ENCODE measurements at regions not wholly inside any gene's neighbourhood (a gene's known extent, or its start where the extent isn't known, plus 50 kb on each side); places are given as distances from the start of the nearest gene placed in this dataset.

GRCh38 chr5:175388531-175388930, 55.5 kb downstream of the DRD1 start:
- intact Hi-C loops (cut with DNase I) = no loop called here
- DNase-seq (ENCODE audit: missing footprints) (no peak), ATAC-seq (no peak)

DNA sequence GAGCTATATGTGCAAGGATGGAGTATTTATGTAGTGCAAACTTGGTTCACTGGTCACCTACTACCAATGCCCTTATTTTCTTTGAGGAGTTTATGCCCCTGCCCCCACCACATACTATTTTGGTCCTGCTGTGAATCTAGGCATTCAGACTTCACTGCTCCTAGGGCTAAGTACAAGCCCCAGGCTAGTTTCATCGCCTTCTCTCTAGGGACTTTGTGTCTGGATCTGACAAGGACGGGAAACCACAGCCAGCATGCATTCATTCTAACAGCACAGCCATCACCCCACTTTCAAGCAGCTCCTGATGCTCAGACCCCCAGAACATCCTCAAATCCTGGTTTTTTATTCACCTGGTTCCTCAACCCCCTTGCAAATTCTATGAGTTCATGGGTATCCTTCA, 56.8 kb downstream of the DRD1 start:
- intact Hi-C loops (cut with DNase I) = no loop called here
- no peak for DNase-seq (ENCODE audit: missing footprints)
- ATAC-seq = no peak

DNA sequence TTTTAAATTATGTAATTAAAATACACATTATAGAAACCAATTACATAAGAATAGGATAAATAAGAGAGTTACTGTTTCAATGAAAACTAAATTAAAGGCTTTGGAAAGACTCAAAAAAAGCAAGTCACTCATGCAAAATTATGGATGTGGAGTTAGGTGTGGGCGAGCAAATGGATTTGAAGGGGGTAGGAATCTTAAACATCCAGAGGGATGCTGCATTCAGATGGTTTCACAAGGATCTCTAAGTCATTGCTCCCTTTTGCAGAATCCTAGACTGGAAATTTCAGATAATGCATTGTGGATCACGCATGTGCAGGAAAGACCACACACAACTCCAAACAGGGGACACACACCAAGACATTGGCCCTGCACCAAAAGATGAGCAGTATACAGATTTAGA, 57.5 kb downstream of the DRD1 start:
- no peak for DNase-seq (ENCODE audit: missing footprints)
- intact Hi-C loops (cut with DNase I) = no loop called here
- ATAC-seq = no peak

DNA sequence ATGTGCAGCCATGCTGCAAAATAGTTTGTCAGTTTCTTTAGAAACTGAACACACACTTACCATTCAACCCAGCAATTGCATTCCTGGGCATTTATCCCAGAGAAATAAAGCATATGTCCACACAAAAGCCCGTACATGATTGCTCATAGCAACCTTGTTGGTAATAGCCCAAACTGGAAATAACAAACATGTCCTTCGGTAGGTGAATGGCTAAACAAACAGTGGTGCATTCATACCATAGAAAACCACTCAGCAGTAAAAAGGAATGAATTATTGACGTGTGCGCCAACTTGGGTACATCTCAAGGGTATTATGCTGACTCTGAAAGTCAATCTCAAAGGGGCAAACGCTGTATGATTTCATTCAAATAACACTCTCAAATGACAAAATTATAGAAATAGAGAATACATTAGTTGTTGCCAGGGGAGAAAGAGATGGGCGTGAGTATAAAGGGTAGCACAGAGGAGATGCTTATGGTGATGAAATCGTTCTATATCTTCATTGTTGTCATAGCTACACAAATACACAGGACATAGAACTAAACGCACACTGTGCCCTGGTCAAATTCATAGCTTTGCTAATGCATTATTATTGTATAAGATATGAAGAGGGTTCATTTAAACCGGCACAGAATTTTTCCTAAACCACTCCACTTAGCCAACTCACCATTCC, 58.2 kb downstream of the DRD1 start:
- ATAC-seq = no peak
- intact Hi-C loops (cut with DNase I) = no loop called here
- DNase-seq (ENCODE audit: missing footprints) = no peak

DNA sequence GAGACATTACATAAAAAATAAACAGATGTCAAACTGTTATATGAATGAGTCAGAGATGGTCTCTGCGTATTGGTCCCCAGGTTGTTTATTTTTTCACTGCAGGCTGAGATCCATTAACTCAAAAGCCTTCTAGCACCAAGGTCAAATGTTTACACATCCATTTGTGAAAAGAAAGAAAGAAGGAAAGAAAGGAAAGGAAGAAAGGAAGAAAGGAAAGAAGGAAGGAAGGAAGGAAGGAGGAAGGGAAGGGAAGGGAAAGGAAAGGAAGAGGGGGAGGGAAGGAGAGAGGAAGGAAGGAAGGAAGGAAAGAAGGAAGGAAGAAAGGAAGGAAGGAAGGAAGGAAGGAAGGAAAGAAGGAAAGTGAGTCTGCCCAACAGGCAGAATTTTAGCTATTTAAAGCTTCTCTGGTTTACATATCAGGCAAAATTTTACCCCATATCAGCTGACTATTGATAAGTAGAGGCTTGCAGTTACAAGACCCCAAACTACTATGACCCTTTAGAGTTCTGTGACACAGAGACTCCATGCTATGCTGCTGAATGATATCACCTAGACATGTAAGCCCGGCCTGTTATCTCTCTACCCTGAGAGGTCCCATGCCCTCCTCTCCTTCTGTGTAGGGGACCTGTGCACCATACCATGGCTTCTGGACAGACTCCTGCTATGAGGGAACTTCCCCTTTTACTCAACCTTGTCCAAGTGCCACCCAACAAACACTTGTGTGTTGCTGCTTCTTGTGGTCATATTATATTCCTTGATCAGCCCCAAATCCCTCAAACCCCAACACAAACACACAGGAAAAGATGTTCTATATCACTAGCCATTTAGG, 59.0 kb downstream of the DRD1 start:
- no peak for DNase-seq (ENCODE audit: missing footprints)
- no peak for ATAC-seq
- intact Hi-C loops (cut with DNase I) = no loop called here

GRCh38 chr5:175383350-175383749, 60.6 kb downstream of the DRD1 start:
- DNase-seq (ENCODE audit: missing footprints) = no peak
- intact Hi-C loops (cut with DNase I) = no loop called here
- no peak for ATAC-seq

DNA sequence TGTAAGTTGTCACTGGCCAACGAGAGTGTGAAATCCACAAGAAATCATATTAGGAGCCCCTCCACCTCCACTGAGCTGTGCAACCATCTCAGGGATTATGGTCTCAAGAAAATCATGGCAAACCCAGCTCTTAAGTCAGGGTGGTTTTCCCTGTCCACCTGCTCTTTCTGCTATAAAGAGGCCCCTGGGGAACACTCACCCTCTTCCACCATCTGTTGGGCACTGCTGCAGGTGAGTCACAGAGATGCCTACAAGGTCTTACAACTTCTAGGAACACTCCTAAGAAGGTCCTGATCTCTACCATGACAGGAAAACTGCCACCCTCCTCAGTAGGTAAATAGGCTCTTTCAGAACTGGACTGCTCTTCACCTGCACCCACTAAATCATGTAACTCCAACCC, 61.8 kb downstream of the DRD1 start:
- no peak for DNase-seq (ENCODE audit: missing footprints)
- ATAC-seq = no peak
- intact Hi-C loops (cut with DNase I) = no loop called here

- no peak for DNase-seq (ENCODE audit: missing footprints)
- ATAC-seq = no peak
- intact Hi-C loops (cut with DNase I) = no loop called here
Observed at GRCh38 chr5:175381130-175381529, 62.9 kb downstream of the DRD1 start.

DNA sequence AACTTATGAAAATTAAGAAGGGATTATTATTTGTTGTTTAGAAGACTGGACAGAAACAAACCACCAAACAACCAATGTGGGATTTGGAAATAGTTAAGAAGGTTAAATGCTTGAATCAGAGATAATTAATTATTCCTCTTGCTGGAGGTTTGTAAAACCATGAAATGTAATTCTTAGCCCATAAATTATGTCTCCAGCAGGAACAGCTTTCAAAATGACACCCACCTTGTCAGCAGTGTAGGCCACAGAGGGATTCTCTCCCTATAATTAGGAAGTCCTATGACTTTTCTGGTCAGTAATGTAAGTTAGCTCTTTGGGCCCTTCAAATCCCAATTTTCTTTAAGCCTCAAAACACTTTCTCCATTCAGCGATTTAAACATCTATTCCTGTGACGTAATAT, 63.3 kb downstream of the DRD1 start:
- ATAC-seq = no peak
- intact Hi-C loops (cut with DNase I) = no loop called here
- DNase-seq (ENCODE audit: missing footprints) = no peak

- intact Hi-C loops (cut with DNase I) = no loop called here
- ATAC-seq = no peak
- no peak for DNase-seq (ENCODE audit: missing footprints)
Observed at GRCh38 chr5:175379867-175380266, 64.1 kb downstream of the DRD1 start.

DNA sequence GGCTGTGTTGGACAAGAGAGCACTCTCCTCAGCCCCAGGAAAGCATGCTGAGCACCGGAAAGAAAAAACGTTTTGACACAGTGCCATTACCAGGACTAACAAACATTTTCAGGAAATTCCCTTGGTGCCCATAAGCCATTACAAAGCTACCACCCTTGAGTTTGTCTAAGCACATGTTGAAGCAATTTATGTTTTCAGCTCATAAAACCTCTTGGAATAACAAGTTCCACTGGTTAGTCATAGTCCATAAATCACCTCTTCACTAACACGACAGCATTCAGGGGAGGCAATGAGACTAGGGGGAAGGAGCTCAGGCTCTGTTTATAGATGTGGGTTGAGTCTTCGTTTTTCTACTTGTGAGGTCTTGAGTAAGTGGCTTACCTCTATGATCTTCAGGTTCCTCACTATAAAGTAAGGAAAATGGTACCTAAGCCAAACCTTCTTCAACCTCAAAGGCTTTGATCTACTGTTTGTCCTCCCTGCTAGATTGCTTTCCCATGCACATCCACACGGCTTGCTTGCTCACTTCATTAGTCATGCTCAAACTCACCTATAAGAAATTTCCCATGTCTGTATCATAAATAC, 65.4 kb downstream of the DRD1 start:
- intact Hi-C loops (cut with DNase I) = no loop called here
- ATAC-seq (no peak), DNase-seq (ENCODE audit: missing footprints) (no peak)

- ATAC-seq (no peak), DNase-seq (ENCODE audit: missing footprints) (no peak)
- intact Hi-C loops (cut with DNase I) = no loop called here
Observed at GRCh38 chr5:175377816-175378215, 66.2 kb downstream of the DRD1 start.

- intact Hi-C loops (cut with DNase I) = no loop called here
- DNase-seq (ENCODE audit: missing footprints) (no peak), ATAC-seq (no peak)
Observed at GRCh38 chr5:175374166-175374875, 69.7 kb downstream of the DRD1 start.

- ATAC-seq (no peak), DNase-seq (ENCODE audit: missing footprints) (no peak)
Observed at GRCh38 chr5:175365866-175366265, 78.1 kb downstream of the DRD1 start.

GRCh38 chr5:175363300-175363699, 80.7 kb downstream of the DRD1 start:
- intact Hi-C loops (cut with DNase I) = no loop called here
- no peak for DNase-seq (ENCODE audit: missing footprints)
- ATAC-seq = no peak

More at GRCh38 chr5:175365866-175366265, 78.1 kb downstream of the DRD1 start:
- intact Hi-C loops (cut with DNase I) = no loop called here

DNA sequence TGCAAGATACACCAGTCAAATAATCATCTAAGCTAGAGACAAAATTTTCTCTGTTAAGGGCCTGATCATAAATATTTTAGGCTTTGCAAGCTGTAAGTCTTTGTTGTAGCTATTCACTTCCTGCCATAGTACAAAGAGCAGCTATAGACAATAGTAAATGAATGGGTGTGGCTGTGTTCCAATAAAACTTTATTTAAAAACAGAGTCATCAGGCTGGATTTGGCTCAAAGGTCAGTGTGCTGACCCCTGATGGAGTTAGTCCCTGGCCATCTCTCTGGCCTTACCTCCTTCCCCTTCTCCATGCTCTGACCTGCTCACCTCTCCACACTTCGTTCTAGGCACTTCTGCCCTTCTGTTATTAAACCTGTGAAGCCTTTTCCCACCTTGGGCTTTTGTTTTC, 86.0 kb downstream of the DRD1 start:
- no peak for ATAC-seq
- DNase-seq (ENCODE audit: missing footprints) = no peak
- intact Hi-C loops (cut with DNase I) = no loop called here

DNA sequence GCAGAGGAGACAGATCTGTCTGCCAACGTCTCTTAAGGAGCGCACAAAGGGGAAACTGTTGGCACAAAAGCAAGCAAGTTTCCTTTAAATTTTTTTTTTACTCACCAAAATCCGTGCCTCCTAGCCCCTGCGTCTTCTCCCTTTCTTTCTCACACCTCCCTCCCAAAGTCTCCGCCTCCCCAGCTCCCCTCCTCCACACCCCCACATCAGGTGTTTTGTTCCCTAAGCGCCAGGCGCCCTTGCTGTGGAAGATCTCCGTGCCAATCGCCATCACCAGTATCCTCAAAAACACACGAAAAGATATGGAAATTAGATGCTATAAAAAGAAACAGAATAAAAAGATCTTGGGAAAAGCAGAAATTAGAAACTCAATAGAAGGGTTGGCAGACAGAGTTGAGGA, 87.6 kb downstream of the DRD1 start:
- no peak for ATAC-seq

GRCh38 chr5:175354964-175355363, 89.0 kb downstream of the DRD1 start:
- DNase-seq (ENCODE audit: missing footprints) (no peak), ATAC-seq (no peak)
- intact Hi-C loops (cut with DNase I) = no loop called here

More for the DNA sequence above, 87.6 kb downstream of the DRD1 start:
- no peak for DNase-seq (ENCODE audit: missing footprints)
- intact Hi-C loops (cut with DNase I) = no loop called here

GRCh38 chr5:175353926-175354325, 90.1 kb downstream of the DRD1 start:
- intact Hi-C loops (cut with DNase I) = no loop called here
- no peak for ATAC-seq
- no peak for DNase-seq (ENCODE audit: missing footprints)

Measured in Right ventricle myocardium inferior (tissue), 1 donor.